RWPE1 (cell line): ENCODE measurements at regions not wholly inside any gene's neighbourhood (a gene's known extent, or its start where the extent isn't known, plus 50 kb on each side); places are given as distances from the start of the nearest gene placed in this dataset.
A peak's percentile ranks its signal among the peaks of the same experiment; 100 is the strongest.

Experiments used
- CTCF ChIA-PET: fragments of 350-600 bp; sonication (Branson Sonifier 250); formaldehyde crosslinking; extraction: SDS; loops from one replicate; lab custom pipeline; 2021; lab: Yijun Ruan, JAX
- POLR2A ChIA-PET: fragments of 400-600 bp; formaldehyde crosslinking; extraction: SDS; loops from one replicate; lab custom pipeline; 2020; ENCODE audit warnings: antibody characterized with exemption; ENCODE audit not compliant: low non-redundant PET; lab: Yijun Ruan, JAX
- DNase-seq: peaks from one replicate; pipeline ENCODE4 v3.0.0; 2012; ENCODE audit warnings: low spot score
- H3K27ac ChIP-seq: fragments of 450-650 bp; 2 replicates; pipeline ENCODE4 v1.5.1; 2017
- CTCF ChIP-seq: fragments of 450-650 bp; conservative IDR thresholded peaks from 2 replicates; pipeline ENCODE4 v1.5.1; 2017; ENCODE audit warnings: low read depth, mild to moderate bottlenecking

- H3K27ac ChIP-seq: no peak overlapping the region
- DNase-seq: no peak
- CTCF ChIA-PET: no interaction called here
- no peak for TF ChIP-seq CTCF
- POLR2A ChIA-PET: no interaction called here
Measured at GRCh38 chr16:80489173-80489572, 51.6 kb upstream of the DYNLRB2 start.

- ChIA-PET CTCF (interaction anchor here (0.8 kb wide), 1 partner anchor 210 kb away, joined by 3 read pairs; no protein-coding TSS in a partner anchor), POLR2A (no interaction called here)
- no peak for TF ChIP-seq CTCF
- no peak overlapping the region for H3K27ac ChIP-seq
- DNase-seq: no peak
Measured at GRCh38 chr16:80488167-80488566, 52.6 kb upstream of the DYNLRB2 start.

GRCh38 chr16:80480664-80481063, 60.1 kb upstream of the DYNLRB2 start:
- POLR2A ChIA-PET: no interaction called here
- TF ChIP-seq CTCF: no peak
- H3K27ac ChIP-seq: no peak overlapping the region
- no peak for DNase-seq
- CTCF ChIA-PET: no interaction called here

GRCh38 chr16:80477838-80478237, 63.0 kb upstream of the DYNLRB2 start:
- TF ChIP-seq CTCF: no peak
- no peak for DNase-seq
- ChIA-PET CTCF (no interaction called here), POLR2A (no interaction called here)
- H3K27ac ChIP-seq: no peak overlapping the region

- POLR2A ChIA-PET: no interaction called here
- CTCF ChIA-PET: no interaction called here
- no peak for TF ChIP-seq CTCF
- H3K27ac ChIP-seq: no peak overlapping the region
- no peak for DNase-seq
Measured at GRCh38 chr16:80468029-80468428, 72.8 kb upstream of the DYNLRB2 start.

GRCh38 chr16:80466024-80466987, 74.5 kb upstream of the DYNLRB2 start:
- CTCF ChIA-PET: interaction anchor here (0.6 to 1.0 kb wide), 9 partner anchors 9 to 1969 kb away, joined by 3 to 7 read pairs (median 3); no protein-coding TSS in a partner anchor
- no peak overlapping the region for H3K27ac ChIP-seq
- POLR2A ChIA-PET: no interaction called here
- DNase-seq: peak; percentile 74
- TF ChIP-seq CTCF: peak; percentile 79
